Erythroblast (primary cell): ENCODE measurements at regions not wholly inside any gene's neighbourhood (a gene's known extent, or its start where the extent isn't known, plus 50 kb on each side); places are given as distances from the start of the nearest gene placed in this dataset.

ENCODE experiments used
- GATA1 ChIP-seq: IDR thresholded peaks from 2 replicates; pipeline ENCODE4 v1.6.1; 2011; ENCODE audit warnings: low read depth, mild to moderate bottlenecking, control low read depth, low read length, moderate library complexity
- POLR2A ChIP-seq: IDR thresholded peaks from 2 replicates; pipeline ENCODE4 v1.6.1; 2011; ENCODE audit warnings: mild to moderate bottlenecking, low read length

- TF ChIP-seq POLR2A (no peak), GATA1 (no peak)
Measured at GRCh38 chr2:12606472-12607000, 110.2 kb upstream of the TRIB2 start.
